CD14-positive monocyte (primary cell): ENCODE measurements at regions not wholly inside any gene's neighbourhood (a gene's known extent, or its start where the extent isn't known, plus 50 kb on each side); places are given as distances from the start of the nearest gene placed in this dataset.

Source experiments
- DNase-seq, 3 donors: peaks; one replicate each; pipeline ENCODE4 v3.0.0-alpha.2; 2011 to 2022
- H2AFZ ChIP-seq: 2 replicates; pipeline ENCODE4 v1.6.0; 2012; ENCODE audit warnings: mild to moderate bottlenecking, low read depth, low read length, inconsistent platforms; ENCODE audit not compliant: insufficient read depth, poor library complexity, severe bottlenecking
- H3K27ac ChIP-seq, 2 donors: 1 replicate in 1 of 2; 2 replicates in 1 of 2; pipeline ENCODE4 v1.5.1; 2012 to 2013; ENCODE audit warnings: low read length in 2 of 2, control low read depth in 1 of 2, inconsistent platforms in 1 of 2, low read depth in 1 of 2, mild to moderate bottlenecking in 1 of 2
- H3K27me3 ChIP-seq, 2 donors: one replicate each; pipeline versions ENCODE4 v1.6.0 to v1.6.1; 2011 to 2013; ENCODE audit warnings: low read length in 2 of 2; ENCODE audit not compliant: control insufficient read depth in 2 of 2, insufficient read depth in 2 of 2
- H3K36me3 ChIP-seq, 2 donors: replicated peaks in 1 of 2; 1 replicate in 1 of 2; 2 replicates in 1 of 2; pipeline versions ENCODE4 v1.5.1 to v1.6.1; 2012 to 2013; ENCODE audit warnings: low read length in 2 of 2, control low read depth in 1 of 2, inconsistent platforms in 1 of 2, mild to moderate bottlenecking in 1 of 2; ENCODE audit not compliant: insufficient read depth in 2 of 2, control insufficient read depth in 1 of 2
- H3K4me1 ChIP-seq, 2 donors: 1 replicate in 1 of 2; 2 replicates in 1 of 2; pipeline versions ENCODE4 v1.5.1 to v1.6.1; 2012 to 2013; ENCODE audit warnings: low read length in 2 of 2, control low read depth in 1 of 2, inconsistent platforms in 1 of 2, mild to moderate bottlenecking in 1 of 2, moderate library complexity in 1 of 2; ENCODE audit not compliant: insufficient read depth in 2 of 2, control insufficient read depth in 1 of 2
- H3K4me2 ChIP-seq: replicated peaks from 2 replicates; pipeline ENCODE3; 2012; ENCODE audit warnings: low read length, moderate library complexity, mild to moderate bottlenecking; ENCODE audit not compliant: poor library complexity, severe bottlenecking; ENCODE audit errors: extremely low read depth
- H3K4me3 ChIP-seq, 3 experiments: fragments of 200-600 bp in 1 of 3; sonication (generic) in 1 of 3; replicated peaks in 1 of 3; 1 replicate in 2 of 3; 2 replicates in 1 of 3; pipeline ENCODE4 v1.5.1; 2011 to 2013; ENCODE audit warnings: low read length in 3 of 3, mild to moderate bottlenecking in 3 of 3, control low read depth in 2 of 3, low read depth in 2 of 3, inconsistent platforms in 1 of 3, moderate library complexity in 1 of 3
- H3K79me2 ChIP-seq: 2 replicates; pipeline ENCODE4 v1.6.0; 2012; ENCODE audit warnings: mild to moderate bottlenecking, control low read depth, inconsistent platforms, low read length, moderate library complexity; ENCODE audit not compliant: insufficient read depth
- H3K9ac ChIP-seq: 2 replicates; pipeline ENCODE4 v1.6.0; 2017; ENCODE audit warnings: low read length, mild to moderate bottlenecking; ENCODE audit not compliant: insufficient read depth, poor library complexity, severe bottlenecking
- H3K9me3 ChIP-seq, 2 donors: replicated peaks in 1 of 2; 1 replicate in 1 of 2; 2 replicates in 1 of 2; pipeline versions ENCODE4 v1.5.1 to v1.6.1; 2012 to 2013; ENCODE audit warnings: low read length in 2 of 2, control low read depth in 1 of 2; ENCODE audit not compliant: control insufficient read depth in 1 of 2, insufficient read depth in 1 of 2
- H4K20me1 ChIP-seq: 2 replicates; pipeline ENCODE4 v1.6.0; 2012; ENCODE audit warnings: mild to moderate bottlenecking, low read length, control low read depth, moderate library complexity; ENCODE audit not compliant: insufficient read depth
- H3K27ac Mint-ChIP-seq, 7 donors: one replicate each; pipeline ENCODE4 v1.8.0; 2020; ENCODE audit warnings: mild to moderate bottlenecking in 7 of 7, mixed read lengths in 7 of 7, moderate library complexity in 6 of 7, inconsistent platforms in 2 of 7
- H3K27me3 Mint-ChIP-seq, 3 donors: one replicate each; pipeline ENCODE4 v1.8.0; 2021 to 2022; ENCODE audit warnings: low read depth in 3 of 3, mild to moderate bottlenecking in 3 of 3, mixed read lengths in 3 of 3, moderate library complexity in 3 of 3, inconsistent platforms in 1 of 3
- H3K36me3 Mint-ChIP-seq, 2 donors: one replicate each; pipeline ENCODE4 v1.8.0; 2020; ENCODE audit warnings: mixed read lengths in 2 of 2, inconsistent platforms in 1 of 2, mild to moderate bottlenecking in 1 of 2
- H3K4me1 Mint-ChIP-seq: one replicate; pipeline ENCODE4 v1.8.0; 2020; ENCODE audit warnings: mild to moderate bottlenecking, mixed read lengths
- H3K4me3 Mint-ChIP-seq, 2 donors: one replicate each; pipeline ENCODE4 v1.8.0; 2020; ENCODE audit warnings: mild to moderate bottlenecking in 2 of 2, mixed read lengths in 2 of 2, moderate library complexity in 1 of 2
- H3K9me3 Mint-ChIP-seq, 7 donors: one replicate each; pipeline ENCODE4 v1.8.0; 2020 to 2022; ENCODE audit warnings: mixed read lengths in 7 of 7, mild to moderate bottlenecking in 6 of 7, moderate library complexity in 6 of 7, inconsistent platforms in 2 of 7
- WGBS: methylation state at CpG from one replicate; pipeline ENCODE4 v1.1.5; 2013; ENCODE audit warnings: missing lambda C conversion rate; ENCODE audit not compliant: insufficient coverage; 5-methylcytosine and 5-hydroxymethylcytosine counted together
- intact Hi-C, 2 donors: fragments of 100-400 bp; cut with micrococcal nuclease; formaldehyde crosslinking; loops; one replicate each; pipeline versions ENCODE4 v1.15.0 to v1.15.1; 2023
- TF ChIP-seq, protein P1 (sequence below): fragments of 200-600 bp; IDR thresholded peaks from one replicate; pipeline ENCODE4 v1.8.0; 2022; ENCODE audit warnings: antibody characterized with exemption, mild to moderate bottlenecking

DNA sequence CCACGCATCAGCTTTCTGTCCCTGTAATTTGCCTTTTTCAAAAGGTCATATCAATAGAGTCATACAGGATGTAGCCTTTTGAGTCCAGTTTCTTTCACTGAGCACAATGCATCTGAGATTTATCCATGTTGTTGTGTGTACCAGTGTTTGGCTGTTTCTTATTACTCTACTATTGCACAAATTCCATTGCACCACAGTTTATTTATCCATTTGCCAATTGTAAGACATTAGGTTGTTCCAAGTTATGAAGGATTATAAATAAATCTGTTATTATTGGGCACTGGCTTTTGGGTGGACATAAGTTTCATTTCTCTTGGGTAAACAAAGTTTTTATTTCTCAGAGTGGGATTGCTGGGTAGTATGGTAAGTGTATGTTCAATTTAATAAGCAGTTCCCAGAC, 68.3 kb upstream of the TBPL2 start:
- Histone ChIP-seq H3K4me3 (no peak overlapping the region), H3K36me3 (no peaks in the 10 kb centered on the region), H3K4me2 (no peak overlapping the region), H3K9me3 (no peaks in the 10 kb centered on the region), H3K4me1 (no peaks in the 10 kb centered on the region), H3K27me3 (no peaks in the 10 kb centered on the region), H4K20me1 (no peaks in the 10 kb centered on the region), H3K9ac (no peak overlapping the region), H3K27ac (no peak overlapping the region), H3K79me2 (no peaks in the 10 kb centered on the region), H2AFZ (no peak overlapping the region)
- peaks cover 0 to 2% (median 1%) of the 10 kb centered on the region in 3 donors for H3K27me3 Mint-ChIP-seq
- DNase-seq, result no peak
- WGBS, result no CpG with 5 or more reads among the region's 1 CpG
- H3K4me1 Mint-ChIP-seq, result no peaks in the 10 kb centered on the region
- intact Hi-C loops, result no loop called here
- no peaks in the 10 kb centered on the region for H3K36me3 Mint-ChIP-seq
- H3K4me3 Mint-ChIP-seq, result no peak overlapping the region
- H3K9me3 Mint-ChIP-seq, result peaks cover 0 to 16% (median 7%) of the 10 kb centered on the region in 7 donors
- TF ChIP-seq, protein P1, sequence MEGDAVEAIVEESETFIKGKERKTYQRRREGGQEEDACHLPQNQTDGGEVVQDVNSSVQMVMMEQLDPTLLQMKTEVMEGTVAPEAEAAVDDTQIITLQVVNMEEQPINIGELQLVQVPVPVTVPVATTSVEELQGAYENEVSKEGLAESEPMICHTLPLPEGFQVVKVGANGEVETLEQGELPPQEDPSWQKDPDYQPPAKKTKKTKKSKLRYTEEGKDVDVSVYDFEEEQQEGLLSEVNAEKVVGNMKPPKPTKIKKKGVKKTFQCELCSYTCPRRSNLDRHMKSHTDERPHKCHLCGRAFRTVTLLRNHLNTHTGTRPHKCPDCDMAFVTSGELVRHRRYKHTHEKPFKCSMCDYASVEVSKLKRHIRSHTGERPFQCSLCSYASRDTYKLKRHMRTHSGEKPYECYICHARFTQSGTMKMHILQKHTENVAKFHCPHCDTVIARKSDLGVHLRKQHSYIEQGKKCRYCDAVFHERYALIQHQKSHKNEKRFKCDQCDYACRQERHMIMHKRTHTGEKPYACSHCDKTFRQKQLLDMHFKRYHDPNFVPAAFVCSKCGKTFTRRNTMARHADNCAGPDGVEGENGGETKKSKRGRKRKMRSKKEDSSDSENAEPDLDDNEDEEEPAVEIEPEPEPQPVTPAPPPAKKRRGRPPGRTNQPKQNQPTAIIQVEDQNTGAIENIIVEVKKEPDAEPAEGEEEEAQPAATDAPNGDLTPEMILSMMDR, result no peak
- no peak overlapping the region for H3K27ac Mint-ChIP-seq

DNA sequence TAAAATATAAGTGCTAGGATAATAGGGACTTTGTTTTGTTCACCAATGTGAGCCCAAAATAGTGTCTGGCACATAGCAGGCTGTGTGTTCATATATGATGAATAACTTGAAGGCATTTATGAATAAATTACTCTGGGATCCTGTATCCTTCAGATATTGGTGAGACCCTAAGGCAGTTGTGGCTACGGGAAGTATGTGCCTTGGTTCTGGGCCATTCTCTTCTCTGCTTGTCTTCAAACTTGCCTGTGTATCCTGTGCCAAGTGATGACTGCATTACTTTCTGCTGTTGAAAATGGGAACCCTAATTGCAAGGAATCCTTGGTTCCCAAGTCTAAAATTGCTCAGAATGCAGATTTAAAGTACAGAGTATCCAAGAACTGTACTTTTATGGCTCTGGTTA, 67.6 kb upstream of the KTN1 start:
- Mint-ChIP-seq H3K27ac (no peak overlapping the region), H3K9me3 (peaks cover 0 to 16% (median 4%) of the 10 kb centered on the region in 7 donors), H3K27me3 (peaks cover 0 to 2% (median 1%) of the 10 kb centered on the region in 3 donors), H3K4me1 (no peaks in the 10 kb centered on the region), H3K4me3 (no peak overlapping the region), H3K36me3 (no peaks in the 10 kb centered on the region)
- Histone ChIP-seq H4K20me1 (no peaks in the 10 kb centered on the region), H3K4me3 (no peak overlapping the region), H2AFZ (no peak overlapping the region), H3K27me3 (no peaks in the 10 kb centered on the region), H3K9ac (no peak overlapping the region), H3K9me3 (no peaks in the 10 kb centered on the region), H3K79me2 (no peaks in the 10 kb centered on the region), H3K4me2 (no peak overlapping the region), H3K4me1 (no peaks in the 10 kb centered on the region), H3K27ac (no peak overlapping the region), H3K36me3 (no peaks in the 10 kb centered on the region)
- intact Hi-C loops, result no loop called here
- no peak for DNase-seq
- 93% methylated on average over 1 of the region's 1 CpG for WGBS
- TF ChIP-seq, protein P1, result no peak
